ENCODE measurements at regions not wholly inside any gene's neighbourhood (a gene's known extent, or its start where the extent isn't known, plus 50 kb on each side); places are given as distances from the start of the nearest gene placed in this dataset.

DNA sequence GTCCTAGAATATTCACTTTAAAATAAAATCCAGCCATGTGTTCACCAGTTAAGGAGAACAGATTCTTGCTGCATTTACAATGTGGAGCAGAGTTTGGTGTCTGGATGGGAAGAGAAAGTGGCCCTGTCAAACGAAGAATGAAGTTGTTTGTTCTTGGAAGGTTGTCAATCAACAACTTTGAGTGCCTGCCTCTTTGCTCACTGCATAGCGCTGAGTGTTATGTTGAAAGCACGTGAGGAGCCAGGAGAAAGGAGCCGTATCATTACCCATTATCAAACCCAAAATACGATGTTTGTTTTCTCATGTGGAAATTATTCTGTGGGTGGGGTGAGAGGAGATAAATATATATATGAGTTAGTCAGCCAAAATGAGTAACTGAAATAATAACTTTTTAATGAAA lies 492.5 kb upstream of the POU3F3 start:
- TF ChIP-seq GABPA (IDR thresholded peaks at IDR 0.05; ENCODE audit: low read depth): no peak
- TF ChIP-seq, protein P1, sequence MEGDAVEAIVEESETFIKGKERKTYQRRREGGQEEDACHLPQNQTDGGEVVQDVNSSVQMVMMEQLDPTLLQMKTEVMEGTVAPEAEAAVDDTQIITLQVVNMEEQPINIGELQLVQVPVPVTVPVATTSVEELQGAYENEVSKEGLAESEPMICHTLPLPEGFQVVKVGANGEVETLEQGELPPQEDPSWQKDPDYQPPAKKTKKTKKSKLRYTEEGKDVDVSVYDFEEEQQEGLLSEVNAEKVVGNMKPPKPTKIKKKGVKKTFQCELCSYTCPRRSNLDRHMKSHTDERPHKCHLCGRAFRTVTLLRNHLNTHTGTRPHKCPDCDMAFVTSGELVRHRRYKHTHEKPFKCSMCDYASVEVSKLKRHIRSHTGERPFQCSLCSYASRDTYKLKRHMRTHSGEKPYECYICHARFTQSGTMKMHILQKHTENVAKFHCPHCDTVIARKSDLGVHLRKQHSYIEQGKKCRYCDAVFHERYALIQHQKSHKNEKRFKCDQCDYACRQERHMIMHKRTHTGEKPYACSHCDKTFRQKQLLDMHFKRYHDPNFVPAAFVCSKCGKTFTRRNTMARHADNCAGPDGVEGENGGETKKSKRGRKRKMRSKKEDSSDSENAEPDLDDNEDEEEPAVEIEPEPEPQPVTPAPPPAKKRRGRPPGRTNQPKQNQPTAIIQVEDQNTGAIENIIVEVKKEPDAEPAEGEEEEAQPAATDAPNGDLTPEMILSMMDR (IDR thresholded peaks at IDR 0.05): no peak
